ENCODE measurements at regions not wholly inside any gene's neighbourhood (a gene's known extent, or its start where the extent isn't known, plus 50 kb on each side); places are given as distances from the start of the nearest gene placed in this dataset.

DNA sequence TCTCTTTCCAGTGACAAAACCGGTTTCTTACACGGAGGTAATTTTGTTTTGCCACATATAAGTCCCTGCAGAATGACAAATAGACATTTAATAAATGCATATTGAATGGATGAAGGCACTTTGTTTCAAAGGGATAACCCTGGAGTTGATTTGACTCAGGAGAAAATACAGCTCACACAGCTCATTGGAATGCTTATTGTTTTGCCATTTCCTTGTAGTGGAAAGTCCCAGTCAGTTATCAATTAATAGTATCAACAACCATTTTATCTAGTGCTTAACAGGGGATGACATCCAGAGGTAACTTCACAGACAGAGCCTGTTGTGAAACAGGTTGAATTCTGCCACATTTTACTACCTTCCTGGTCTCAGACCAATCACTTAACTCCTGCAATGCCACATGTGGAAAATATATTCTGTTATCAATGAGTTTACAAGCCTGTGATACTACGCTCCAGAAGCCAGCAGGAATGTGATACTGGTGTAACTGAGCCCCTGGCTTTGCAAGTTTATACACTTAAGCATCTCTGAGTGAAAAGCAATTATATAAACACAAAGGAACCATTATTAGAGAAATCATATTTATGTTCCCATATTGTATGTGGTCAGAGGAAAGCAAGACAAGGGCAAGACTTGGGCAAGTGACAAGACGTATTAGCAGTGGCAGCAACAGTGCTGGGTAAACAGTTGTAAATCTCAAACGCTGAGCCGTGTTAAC, 123.1 kb upstream of the ANKRD55 start:
- H3K27me3 ChIP-seq = no peaks in the 10 kb centered on the region
- no peaks in the 10 kb centered on the region for H3K4me1 ChIP-seq
- no peaks in the 10 kb centered on the region for H3K36me3 ChIP-seq
- no peak for DNase-seq
- intact Hi-C loops (cut with DNase I) = no loop called here
- H3K4me3 ChIP-seq = no peak overlapping the region
- H3K27ac ChIP-seq = no peak overlapping the region
- TF ChIP-seq, protein P1, sequence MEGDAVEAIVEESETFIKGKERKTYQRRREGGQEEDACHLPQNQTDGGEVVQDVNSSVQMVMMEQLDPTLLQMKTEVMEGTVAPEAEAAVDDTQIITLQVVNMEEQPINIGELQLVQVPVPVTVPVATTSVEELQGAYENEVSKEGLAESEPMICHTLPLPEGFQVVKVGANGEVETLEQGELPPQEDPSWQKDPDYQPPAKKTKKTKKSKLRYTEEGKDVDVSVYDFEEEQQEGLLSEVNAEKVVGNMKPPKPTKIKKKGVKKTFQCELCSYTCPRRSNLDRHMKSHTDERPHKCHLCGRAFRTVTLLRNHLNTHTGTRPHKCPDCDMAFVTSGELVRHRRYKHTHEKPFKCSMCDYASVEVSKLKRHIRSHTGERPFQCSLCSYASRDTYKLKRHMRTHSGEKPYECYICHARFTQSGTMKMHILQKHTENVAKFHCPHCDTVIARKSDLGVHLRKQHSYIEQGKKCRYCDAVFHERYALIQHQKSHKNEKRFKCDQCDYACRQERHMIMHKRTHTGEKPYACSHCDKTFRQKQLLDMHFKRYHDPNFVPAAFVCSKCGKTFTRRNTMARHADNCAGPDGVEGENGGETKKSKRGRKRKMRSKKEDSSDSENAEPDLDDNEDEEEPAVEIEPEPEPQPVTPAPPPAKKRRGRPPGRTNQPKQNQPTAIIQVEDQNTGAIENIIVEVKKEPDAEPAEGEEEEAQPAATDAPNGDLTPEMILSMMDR (IDR thresholded peaks at IDR 0.05) = no peak
- H3K9ac ChIP-seq (ENCODE audit: low read depth in 2 of 2, low read length in 2 of 2) = no peak overlapping the region
- no peaks in the 10 kb centered on the region for H3K9me3 ChIP-seq

DNA sequence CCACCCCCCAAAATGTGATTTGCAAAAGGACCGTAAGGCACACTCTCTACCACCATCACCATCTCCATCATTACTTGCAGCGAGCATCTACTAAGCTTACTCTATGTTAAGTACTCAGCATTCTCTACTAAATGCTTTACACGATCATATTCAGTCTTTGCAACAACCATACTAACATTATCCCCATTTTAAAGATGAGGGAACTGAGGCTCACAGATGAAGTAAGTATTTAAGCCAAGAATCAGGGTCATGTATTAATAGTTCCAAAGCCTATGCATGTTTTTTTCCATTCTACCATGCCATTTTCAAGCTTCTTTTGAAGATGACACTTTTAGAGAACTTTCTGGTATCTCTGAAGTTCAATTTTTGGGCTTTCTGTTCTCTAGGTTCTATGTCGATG, 121.7 kb upstream of the ANKRD55 start:
- H3K4me1 ChIP-seq = no peaks in the 10 kb centered on the region
- no peaks in the 10 kb centered on the region for H3K27me3 ChIP-seq
- no peak overlapping the region for H3K4me3 ChIP-seq
- H3K36me3 ChIP-seq = no peaks in the 10 kb centered on the region
- no peak for DNase-seq
- H3K9me3 ChIP-seq = no peaks in the 10 kb centered on the region
- H3K27ac ChIP-seq = no peak overlapping the region
- intact Hi-C loops (cut with DNase I) = no loop called here
- H3K9ac ChIP-seq (ENCODE audit: low read depth in 2 of 2, low read length in 2 of 2) = no peak overlapping the region
- TF ChIP-seq, protein P1 (IDR thresholded peaks at IDR 0.05) = no peak

DNA sequence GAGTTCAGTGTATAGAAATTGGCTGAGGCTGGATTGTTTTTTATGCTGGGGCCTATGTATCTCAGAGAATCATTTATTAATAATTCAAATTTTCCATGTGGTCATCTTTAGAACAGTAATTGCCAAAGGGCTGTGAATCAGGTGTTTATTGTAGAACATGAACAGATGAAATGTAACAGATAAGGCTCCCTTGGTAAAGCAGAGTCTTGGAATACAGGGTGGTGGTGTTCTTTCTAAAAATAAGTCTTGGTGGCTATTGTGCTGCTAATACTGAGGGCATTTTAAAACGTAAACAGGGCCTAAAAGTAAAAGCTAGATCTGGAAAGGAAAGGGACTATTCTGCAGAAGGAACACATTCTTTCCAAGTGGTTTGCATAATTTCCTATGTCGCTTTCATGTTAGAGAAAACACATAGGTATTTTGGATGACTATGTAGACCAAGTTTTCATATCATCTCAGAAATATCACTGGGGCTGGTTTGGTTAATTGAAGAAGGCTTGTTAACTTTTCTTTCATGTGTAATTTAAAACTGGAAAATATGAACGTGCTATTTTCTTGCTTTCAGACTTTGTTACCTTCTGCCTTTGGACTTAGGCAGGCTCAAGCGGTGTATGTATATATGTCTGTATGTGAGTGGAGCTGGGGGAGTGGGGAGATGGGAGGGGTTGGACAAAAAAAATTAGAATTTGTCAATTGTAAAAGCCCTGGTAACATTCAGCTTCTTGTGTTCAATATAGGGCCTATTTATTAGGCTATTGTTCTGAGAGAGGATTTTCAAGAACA, 119.9 kb upstream of the ANKRD55 start:
- Histone ChIP-seq H3K27ac (no peak overlapping the region), H3K27me3 (no peaks in the 10 kb centered on the region), H3K4me1 (no peaks in the 10 kb centered on the region), H3K4me3 (no peak overlapping the region), H3K9me3 (no peaks in the 10 kb centered on the region), H3K36me3 (no peaks in the 10 kb centered on the region), H3K9ac (ENCODE audit: low read depth in 2 of 2, low read length in 2 of 2) (no peak overlapping the region)
- no peak for DNase-seq
- TF ChIP-seq, protein P1 (IDR thresholded peaks at IDR 0.05) = no peak
- intact Hi-C loops (cut with DNase I) = no loop called here

DNA sequence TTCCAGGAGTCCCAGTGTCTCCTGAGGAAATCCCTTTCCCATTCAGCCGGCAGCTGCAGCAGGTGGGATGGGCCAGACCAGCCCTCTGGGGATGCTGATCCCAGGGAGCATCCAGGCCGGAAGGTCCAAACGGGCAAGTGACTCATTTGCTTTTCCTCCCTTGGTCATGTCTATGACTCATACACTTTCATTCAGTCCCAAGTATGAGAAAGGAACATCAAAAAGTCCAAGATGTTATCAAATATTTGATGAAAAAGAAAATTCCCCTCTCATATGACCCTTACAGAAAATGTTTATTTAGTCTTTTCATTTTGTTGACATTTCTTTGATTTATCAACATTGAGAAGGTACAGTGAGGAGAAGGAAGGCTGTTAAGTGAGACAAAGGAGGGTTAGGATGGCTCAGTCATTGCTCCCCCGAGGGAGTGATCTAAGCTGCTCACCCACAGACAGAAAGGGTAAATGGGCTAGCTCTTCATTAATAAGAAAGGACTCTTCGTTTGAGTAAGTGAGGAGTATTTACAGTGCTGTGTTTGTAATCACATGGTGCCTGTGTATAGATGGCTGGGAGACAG, 117.6 kb upstream of the ANKRD55 start:
- peak; percentile 26 for DNase-seq
- no peaks in the 10 kb centered on the region for H3K9me3 ChIP-seq
- TF ChIP-seq, protein P1 (IDR thresholded peaks at IDR 0.05) = no peak
- H3K4me3 ChIP-seq = no peak overlapping the region
- H3K9ac ChIP-seq (ENCODE audit: low read depth in 2 of 2, low read length in 2 of 2) = no peak overlapping the region
- H3K27ac ChIP-seq = no peak overlapping the region
- no peaks in the 10 kb centered on the region for H3K36me3 ChIP-seq
- no peaks in the 10 kb centered on the region for H3K27me3 ChIP-seq
- intact Hi-C loops (cut with DNase I) = no loop called here
- H3K4me1 ChIP-seq = no peaks in the 10 kb centered on the region

DNA sequence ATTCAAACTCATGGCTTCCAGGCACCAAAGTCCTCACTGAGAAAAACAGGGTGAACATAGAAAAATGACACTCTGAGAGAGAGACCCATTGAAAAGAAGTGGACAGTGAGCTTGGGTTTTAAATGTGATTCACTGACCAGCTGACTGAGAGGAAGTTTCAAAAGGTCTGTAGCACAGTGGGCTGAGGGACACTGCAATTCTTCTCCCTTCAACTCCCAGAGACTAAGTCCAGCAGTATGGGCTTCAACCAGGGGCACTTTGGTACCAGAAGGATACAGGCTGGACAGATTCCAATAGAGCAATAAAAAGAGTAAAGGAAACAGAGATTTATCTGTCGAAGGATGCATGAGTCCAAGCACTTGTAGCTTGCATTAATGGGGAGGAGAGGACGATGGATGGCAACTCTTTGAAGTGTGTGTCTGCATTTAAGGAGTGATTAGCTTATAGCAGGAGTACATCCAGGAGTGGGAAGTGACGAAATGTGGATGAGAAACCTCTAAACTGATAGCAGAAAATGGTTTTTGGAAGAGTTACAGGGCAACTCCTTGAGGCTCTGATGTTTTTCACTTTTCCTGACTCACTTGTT, 117.0 kb upstream of the ANKRD55 start:
- TF ChIP-seq, protein P1 (IDR thresholded peaks at IDR 0.05) = no peak

More for the DNA sequence above, 117.0 kb upstream of the ANKRD55 start:
- H3K4me3 ChIP-seq = no peak overlapping the region
- no peaks in the 10 kb centered on the region for H3K36me3 ChIP-seq
- no peaks in the 10 kb centered on the region for H3K4me1 ChIP-seq
- no peak overlapping the region for H3K9ac ChIP-seq (ENCODE audit: low read depth in 2 of 2, low read length in 2 of 2)
- intact Hi-C loops (cut with DNase I) = no loop called here
- no peak overlapping the region for H3K27ac ChIP-seq
- no peaks in the 10 kb centered on the region for H3K27me3 ChIP-seq
- no peak for DNase-seq
- H3K9me3 ChIP-seq = no peaks in the 10 kb centered on the region

Measured in colonic mucosa (tissue), 4 donors.